SK-N-SH treated with all-trans-retinoic acid at 6 μM for 48 hours (cell line): ENCODE measurements at regions not wholly inside any gene's neighbourhood (a gene's known extent, or its start where the extent isn't known, plus 50 kb on each side); places are given as distances from the start of the nearest gene placed in this dataset.

Source experiments
- ARNTL ChIP-seq: fragments of 450-650 bp; formaldehyde crosslinking; IDR thresholded peaks from 2 replicates; pipeline ENCODE4 v1.5.0; 2020; ENCODE audit warnings: low read depth, mild to moderate bottlenecking, moderate library complexity, borderline replicate concordance
- BACH2 ChIP-seq: fragments of 250-450 bp; sonication (Bioruptor Pico); IDR thresholded peaks from 2 replicates; pipeline ENCODE4 v1.9.0; 2021; ENCODE audit warnings: mild to moderate bottlenecking, borderline replicate concordance
- ESRRG ChIP-seq: fragments of 250-450 bp; sonication (Bioruptor Pico); IDR thresholded peaks from 2 replicates; pipeline ENCODE4 v1.6.1; 2021; ENCODE audit warnings: mild to moderate bottlenecking
- GLIS3 ChIP-seq: fragments of 250-450 bp; sonication (Bioruptor Pico); IDR thresholded peaks from 2 replicates; pipeline ENCODE4 v1.5.0; 2020; ENCODE audit warnings: mild to moderate bottlenecking, moderate library complexity
- ISL1 ChIP-seq: fragments of 250-450 bp; sonication (Bioruptor Pico); IDR thresholded peaks from 2 replicates; pipeline ENCODE4 v2.1.2; 2022; ENCODE audit warnings: mild to moderate bottlenecking, moderate library complexity
- PPARA ChIP-seq: fragments of 250-450 bp; sonication (Bioruptor Pico); IDR thresholded peaks from 2 replicates; pipeline ENCODE4 v1.5.0; 2020; ENCODE audit warnings: mild to moderate bottlenecking, borderline replicate concordance
- SNAI2 ChIP-seq: fragments of 250-450 bp; sonication (Bioruptor Pico); IDR thresholded peaks from 2 replicates; pipeline ENCODE4 v1.5.0; 2020; ENCODE audit warnings: mild to moderate bottlenecking, moderate library complexity
- TCF4 ChIP-seq: fragments of 250-450 bp; sonication (Bioruptor Pico); IDR thresholded peaks from 2 replicates; pipeline ENCODE4 v1.8.0; 2021; ENCODE audit warnings: mild to moderate bottlenecking, moderate library complexity, borderline replicate concordance
- ZFP3 ChIP-seq: fragments of 250-450 bp; sonication (Bioruptor Pico); IDR thresholded peaks from 2 replicates; pipeline ENCODE4 v1.5.0; 2020; ENCODE audit warnings: mild to moderate bottlenecking, moderate library complexity
- ZFP30 ChIP-seq: fragments of 450-650 bp; formaldehyde crosslinking; IDR thresholded peaks from 2 replicates; pipeline ENCODE4 v1.5.0; 2022; ENCODE audit warnings: mild to moderate bottlenecking, moderate library complexity
- ZNF565 ChIP-seq: fragments of 450-650 bp; formaldehyde crosslinking; conservative IDR thresholded peaks from 2 replicates; pipeline ENCODE4 v1.5.0; 2020; ENCODE audit warnings: low read depth, mild to moderate bottlenecking, moderate library complexity
- ZNF70 ChIP-seq: fragments of 450-650 bp; formaldehyde crosslinking; IDR thresholded peaks from 2 replicates; pipeline ENCODE4 v1.5.0; 2020; ENCODE audit warnings: mild to moderate bottlenecking, moderate library complexity
- TF ChIP-seq, protein P1 (sequence below): fragments of 250-450 bp; sonication (Bioruptor Pico); IDR thresholded peaks from 2 replicates; pipeline ENCODE4 v1.8.0; 2020; ENCODE audit warnings: mild to moderate bottlenecking, moderate library complexity, borderline replicate concordance
- TF ChIP-seq, protein P2 (sequence below): fragments of 250-450 bp; sonication (Bioruptor Pico); IDR thresholded peaks from 2 replicates; pipeline ENCODE4 v1.5.1; 2021; ENCODE audit warnings: mild to moderate bottlenecking, moderate library complexity

DNA sequence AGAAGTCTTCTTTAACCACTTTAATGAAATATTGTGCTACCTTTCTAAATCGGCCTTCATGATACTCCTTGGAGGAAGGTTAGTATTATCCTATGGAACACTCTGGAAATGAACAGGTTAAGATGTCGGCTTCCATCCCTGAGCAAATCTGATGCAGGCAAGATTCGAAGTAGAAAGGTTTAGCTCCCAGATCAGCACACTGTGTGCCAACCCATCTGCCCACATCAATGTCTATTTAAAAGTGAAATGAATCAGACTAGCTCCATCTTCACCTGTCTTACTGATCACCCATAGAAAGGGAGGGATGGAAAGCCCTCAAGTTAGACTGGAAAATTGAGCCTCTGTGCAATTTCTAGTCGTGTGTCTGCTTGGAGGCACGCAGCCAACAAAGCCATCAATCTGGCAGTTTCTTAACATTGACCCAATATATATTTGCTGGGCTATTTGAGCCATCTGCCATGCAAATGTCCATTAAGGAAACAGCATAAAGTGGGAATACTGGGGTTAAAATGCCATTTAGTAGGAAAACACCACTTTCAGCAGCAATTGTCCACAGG, 506.1 kb downstream of the RMST start:
- TF ChIP-seq PPARA (CRISPR knock-in tag) = no peak
- TF ChIP-seq ZNF70 = no peak
- TF ChIP-seq, protein P1, sequence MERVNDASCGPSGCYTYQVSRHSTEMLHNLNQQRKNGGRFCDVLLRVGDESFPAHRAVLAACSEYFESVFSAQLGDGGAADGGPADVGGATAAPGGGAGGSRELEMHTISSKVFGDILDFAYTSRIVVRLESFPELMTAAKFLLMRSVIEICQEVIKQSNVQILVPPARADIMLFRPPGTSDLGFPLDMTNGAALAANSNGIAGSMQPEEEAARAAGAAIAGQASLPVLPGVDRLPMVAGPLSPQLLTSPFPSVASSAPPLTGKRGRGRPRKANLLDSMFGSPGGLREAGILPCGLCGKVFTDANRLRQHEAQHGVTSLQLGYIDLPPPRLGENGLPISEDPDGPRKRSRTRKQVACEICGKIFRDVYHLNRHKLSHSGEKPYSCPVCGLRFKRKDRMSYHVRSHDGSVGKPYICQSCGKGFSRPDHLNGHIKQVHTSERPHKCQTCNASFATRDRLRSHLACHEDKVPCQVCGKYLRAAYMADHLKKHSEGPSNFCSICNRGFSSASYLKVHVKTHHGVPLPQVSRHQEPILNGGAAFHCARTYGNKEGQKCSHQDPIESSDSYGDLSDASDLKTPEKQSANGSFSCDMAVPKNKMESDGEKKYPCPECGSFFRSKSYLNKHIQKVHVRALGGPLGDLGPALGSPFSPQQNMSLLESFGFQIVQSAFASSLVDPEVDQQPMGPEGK (CRISPR knock-in tag) = no peak
- TF ChIP-seq BACH2 (CRISPR knock-in tag) = no peak
- TF ChIP-seq TCF4 (CRISPR knock-in tag) = no peak
- TF ChIP-seq ZFP3 (CRISPR knock-in tag) = no peak
- no peak for TF ChIP-seq ZFP30 (CRISPR knock-in tag)
- no peak for TF ChIP-seq ARNTL
- no peak for TF ChIP-seq ZNF565 (CRISPR knock-in tag)
- TF ChIP-seq, protein P2, sequence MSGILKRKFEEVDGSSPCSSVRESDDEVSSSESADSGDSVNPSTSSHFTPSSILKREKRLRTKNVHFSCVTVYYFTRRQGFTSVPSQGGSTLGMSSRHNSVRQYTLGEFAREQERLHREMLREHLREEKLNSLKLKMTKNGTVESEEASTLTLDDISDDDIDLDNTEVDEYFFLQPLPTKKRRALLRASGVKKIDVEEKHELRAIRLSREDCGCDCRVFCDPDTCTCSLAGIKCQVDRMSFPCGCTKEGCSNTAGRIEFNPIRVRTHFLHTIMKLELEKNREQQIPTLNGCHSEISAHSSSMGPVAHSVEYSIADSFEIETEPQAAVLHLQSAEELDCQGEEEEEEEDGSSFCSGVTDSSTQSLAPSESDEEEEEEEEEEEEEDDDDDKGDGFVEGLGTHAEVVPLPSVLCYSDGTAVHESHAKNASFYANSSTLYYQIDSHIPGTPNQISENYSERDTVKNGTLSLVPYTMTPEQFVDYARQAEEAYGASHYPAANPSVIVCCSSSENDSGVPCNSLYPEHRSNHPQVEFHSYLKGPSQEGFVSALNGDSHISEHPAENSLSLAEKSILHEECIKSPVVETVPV = no peak
- no peak for TF ChIP-seq SNAI2 (CRISPR knock-in tag)
- TF ChIP-seq ESRRG (CRISPR knock-in tag) = no peak
- TF ChIP-seq ISL1 = no peak
- TF ChIP-seq GLIS3 (CRISPR knock-in tag) = no peak
